ENCODE measurements at regions not wholly inside any gene's neighbourhood (a gene's known extent, or its start where the extent isn't known, plus 50 kb on each side); places are given as distances from the start of the nearest gene placed in this dataset.
A peak's percentile ranks its signal among the peaks of the same experiment; 100 is the strongest.

- DNase-seq (ENCODE audit: low spot score in 2 of 2) = no peak
- peaks cover 0 to 4% of the 10 kb centered on the region in 2 donors for H3K27me3 ChIP-seq
- H3K36me3 ChIP-seq = no peaks in the 10 kb centered on the region
- no peak for TF ChIP-seq POLR2AphosphoS5 (IDR thresholded peaks at IDR 0.05)
- no peak for TF ChIP-seq POLR2A (IDR thresholded peaks at IDR 0.05)
- TF ChIP-seq CTCF (IDR thresholded peaks at IDR 0.05) = no peak
- no peak overlapping the region for H3K4me3 ChIP-seq
- no peaks in the 10 kb centered on the region for H3K4me1 ChIP-seq
- H3K9me3 ChIP-seq = peaks cover 3 to 5% of the 10 kb centered on the region in 2 donors
- intact Hi-C loops (cut with DNase I; ENCODE audit: low total_unique reads) = no loop called here
- no peak overlapping the region for H3K27ac ChIP-seq
These were observed 171.2 kb upstream of the XYLT1 start for GRCh38 chr16:17641990-17642389.

DNA sequence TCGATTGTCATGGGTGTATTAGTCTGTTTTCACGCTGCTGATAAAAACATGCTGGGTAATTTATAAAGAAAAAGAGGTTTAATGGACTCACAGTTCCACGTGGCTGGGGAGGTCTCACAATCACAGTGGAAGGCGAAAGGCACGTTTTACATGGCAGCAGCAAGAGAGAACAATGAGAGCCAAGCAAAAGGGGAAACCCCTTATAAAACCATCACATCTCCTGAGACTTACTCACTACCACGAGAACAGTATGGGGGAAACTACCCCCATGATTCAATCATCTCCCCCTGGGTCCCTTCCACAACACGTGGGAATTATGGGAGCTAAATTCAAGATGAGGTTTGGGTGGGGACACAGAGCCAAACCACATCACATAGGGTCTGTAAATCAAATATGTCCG, 167.4 kb upstream of the XYLT1 start:
- no peaks in the 10 kb centered on the region for H3K36me3 ChIP-seq
- H3K4me1 ChIP-seq = no peaks in the 10 kb centered on the region
- DNase-seq (ENCODE audit: low spot score in 2 of 2) = no peak
- no peak for TF ChIP-seq POLR2AphosphoS5 (IDR thresholded peaks at IDR 0.05)
- TF ChIP-seq CTCF (IDR thresholded peaks at IDR 0.05) = no peak
- no peak for TF ChIP-seq POLR2A (IDR thresholded peaks at IDR 0.05)
- intact Hi-C loops (cut with DNase I; ENCODE audit: low total_unique reads) = no loop called here
- H3K27me3 ChIP-seq = peaks cover 0 to 4% of the 10 kb centered on the region in 2 donors
- H3K9me3 ChIP-seq = no peaks in the 10 kb centered on the region
- H3K4me3 ChIP-seq = no peak overlapping the region
- no peak overlapping the region for H3K27ac ChIP-seq

DNA sequence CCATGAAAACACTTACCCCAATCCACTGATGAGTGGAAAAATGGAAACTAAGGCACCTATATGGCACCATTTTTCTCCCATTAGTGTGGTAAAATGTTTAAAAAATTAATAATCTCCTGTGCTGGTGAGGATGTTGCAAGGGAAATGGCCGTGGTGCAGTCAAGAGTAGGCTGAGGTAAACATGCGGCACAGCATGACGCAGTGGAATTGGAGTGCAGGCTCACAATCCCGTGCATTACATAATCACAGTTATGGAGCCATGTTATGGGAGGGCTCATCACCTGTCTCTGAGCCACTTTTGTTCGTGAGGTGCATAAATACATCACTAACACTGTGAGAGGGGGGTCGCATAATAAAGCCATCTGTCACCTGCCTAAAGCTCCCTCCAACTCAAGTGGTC, 164.4 kb upstream of the XYLT1 start:
- Histone ChIP-seq H3K9me3 (no peaks in the 10 kb centered on the region), H3K27me3 (no peaks in the 10 kb centered on the region), H3K4me3 (no peak overlapping the region), H3K4me1 (no peaks in the 10 kb centered on the region), H3K36me3 (no peaks in the 10 kb centered on the region), H3K27ac (no peak overlapping the region)
- TF ChIP-seq CTCF (IDR thresholded peaks at IDR 0.05) (no peak), POLR2A (IDR thresholded peaks at IDR 0.05) (no peak), POLR2AphosphoS5 (IDR thresholded peaks at IDR 0.05) (no peak)
- no peak for DNase-seq (ENCODE audit: low spot score in 2 of 2)
- intact Hi-C loops (cut with DNase I; ENCODE audit: low total_unique reads) = no loop called here

GRCh38 chr16:17633181-17633951, 162.6 kb upstream of the XYLT1 start:
- Histone ChIP-seq H3K36me3 (no peaks in the 10 kb centered on the region), H3K27ac (peak overlapping the region; percentile 52 to 61), H3K4me3 (no peak overlapping the region), H3K9me3 (no peaks in the 10 kb centered on the region), H3K4me1 (no peaks in the 10 kb centered on the region), H3K27me3 (no peaks in the 10 kb centered on the region)
- intact Hi-C loops (cut with DNase I; ENCODE audit: low total_unique reads) = no loop called here
- no peak for TF ChIP-seq POLR2AphosphoS5 (IDR thresholded peaks at IDR 0.05)
- TF ChIP-seq CTCF (IDR thresholded peaks at IDR 0.05) = no peak
- no peak for TF ChIP-seq POLR2A (IDR thresholded peaks at IDR 0.05)
- peak in 1 of 2 donors; percentile 27 for DNase-seq (ENCODE audit: low spot score in 2 of 2)

GRCh38 chr16:17632667-17633066, 161.9 kb upstream of the XYLT1 start:
- no peaks in the 10 kb centered on the region for H3K4me1 ChIP-seq
- H3K36me3 ChIP-seq = no peaks in the 10 kb centered on the region
- H3K4me3 ChIP-seq = no peak overlapping the region
- no peak for DNase-seq (ENCODE audit: low spot score in 2 of 2)
- TF ChIP-seq POLR2AphosphoS5 (IDR thresholded peaks at IDR 0.05) = no peak
- TF ChIP-seq CTCF (IDR thresholded peaks at IDR 0.05) = no peak
- no peak for TF ChIP-seq POLR2A (IDR thresholded peaks at IDR 0.05)
- no peaks in the 10 kb centered on the region for H3K9me3 ChIP-seq
- intact Hi-C loops (cut with DNase I; ENCODE audit: low total_unique reads) = no loop called here
- H3K27me3 ChIP-seq = no peaks in the 10 kb centered on the region
- H3K27ac ChIP-seq = peak overlapping the region in 1 of 2 donors; percentile 48

Measured in breast epithelium (tissue), 4 donors.